ENCODE measurements at regions not wholly inside any gene's neighbourhood (a gene's known extent, or its start where the extent isn't known, plus 50 kb on each side); places are given as distances from the start of the nearest gene placed in this dataset.
A peak's percentile ranks its signal among the peaks of the same experiment; 100 is the strongest.
"Not testable (repeated sequence)": the region's sequence is repeated elsewhere in the genome, so short reads cannot be mapped to it uniquely, and the experiment has no call there.

DNA sequence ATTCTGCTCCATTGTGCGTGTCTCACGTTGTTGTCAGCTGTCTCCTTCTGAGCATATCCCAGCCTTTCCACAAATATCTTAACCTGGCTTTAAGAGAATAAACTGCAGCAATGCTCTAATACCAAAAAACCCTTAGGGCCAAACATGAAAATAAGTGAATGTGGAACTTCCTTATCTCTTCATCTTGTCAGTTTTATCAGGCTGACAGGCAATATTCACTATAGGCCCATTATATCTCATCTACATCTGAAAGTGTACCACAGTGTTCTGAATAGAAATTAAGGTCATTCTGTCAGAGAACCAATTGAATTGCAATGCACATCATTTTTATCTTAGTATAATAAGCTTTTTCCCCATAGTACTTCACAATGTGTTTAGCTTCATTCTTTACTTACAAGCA is 933.1 kb upstream of the FBXO33 start:
- H3K9ac ChIP-seq (ENCODE audit: insufficient read length), result no peak overlapping the region
- peak; percentile 6 for DNase-seq (ENCODE audit: low read depth, low spot score)
- H3K27ac ChIP-seq, result no peak overlapping the region
- no peaks in the 10 kb centered on the region for H3K36me3 ChIP-seq (ENCODE audit: insufficient read depth, low read length)
- no peak for TF ChIP-seq POLR2AphosphoS5 (IDR thresholded peaks at IDR 0.05; ENCODE audit: borderline replicate concordance, low read depth, low read length)
- no peak for TF ChIP-seq EZH2 (IDR thresholded peaks at IDR 0.05)
- no peak for TF ChIP-seq FOXP2 (optimal IDR thresholded peaks at IDR 0.05; ENCODE audit: control extremely low read depth, extremely low read length, insufficient read depth)
- H3K4me3 ChIP-seq, result no peak overlapping the region
- no peaks in the 10 kb centered on the region for H3K9me3 ChIP-seq (ENCODE audit: low read depth, low read length)

DNA sequence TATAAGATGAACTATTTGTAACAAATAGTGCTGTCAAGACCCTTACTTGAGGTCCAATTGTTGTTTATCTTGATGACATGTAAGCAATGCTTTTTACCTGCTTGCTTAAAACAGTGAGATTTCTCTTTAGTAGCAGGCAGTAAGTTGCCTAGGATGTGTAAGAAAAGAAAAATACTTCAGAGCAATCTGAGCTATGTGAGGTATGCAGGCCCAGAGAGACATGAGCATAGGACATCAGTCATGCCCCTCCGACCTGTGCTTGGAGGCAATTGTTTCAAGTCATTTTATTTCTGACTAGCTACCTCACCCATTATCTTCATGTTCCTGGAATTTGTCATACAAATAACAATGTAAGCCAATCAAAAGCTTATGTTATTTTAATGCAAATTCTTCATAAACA is 930.6 kb upstream of the FBXO33 start:
- no peak for DNase-seq (ENCODE audit: low read depth, low spot score)
- H3K36me3 ChIP-seq (ENCODE audit: insufficient read depth, low read length), result no peaks in the 10 kb centered on the region
- no peak overlapping the region for H3K27ac ChIP-seq
- TF ChIP-seq EZH2 (IDR thresholded peaks at IDR 0.05) (no peak), POLR2AphosphoS5 (IDR thresholded peaks at IDR 0.05; ENCODE audit: borderline replicate concordance, low read depth, low read length) (no peak), FOXP2 (optimal IDR thresholded peaks at IDR 0.05; ENCODE audit: control extremely low read depth, extremely low read length, insufficient read depth) (no peak)
- H3K9me3 ChIP-seq (ENCODE audit: low read depth, low read length), result no peaks in the 10 kb centered on the region
- H3K4me3 ChIP-seq, result no peak overlapping the region
- no peak overlapping the region for H3K9ac ChIP-seq (ENCODE audit: insufficient read length)

DNA sequence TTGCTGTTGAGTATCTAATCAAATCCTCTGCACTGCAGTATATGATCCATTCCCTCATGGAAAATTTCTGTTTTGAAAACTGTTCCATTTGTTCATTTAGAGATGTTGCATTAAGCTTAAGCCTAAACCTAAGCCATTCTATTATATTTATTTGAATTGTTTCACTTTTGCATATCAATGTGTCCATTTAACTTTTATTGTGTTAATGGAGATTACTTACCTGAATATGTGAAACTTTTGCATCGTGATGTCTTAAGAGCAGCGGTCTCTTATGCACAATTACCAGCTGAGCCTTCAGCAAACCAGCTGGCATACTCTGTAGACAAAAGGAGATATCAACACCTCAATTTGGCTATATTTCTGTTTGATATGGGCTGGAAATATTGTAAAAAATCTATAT is 922.5 kb upstream of the FBXO33 start:
- H3K27ac ChIP-seq, result no peak overlapping the region
- H3K4me3 ChIP-seq, result no peak overlapping the region
- H3K36me3 ChIP-seq (ENCODE audit: insufficient read depth, low read length), result no peaks in the 10 kb centered on the region
- TF ChIP-seq POLR2AphosphoS5 (IDR thresholded peaks at IDR 0.05; ENCODE audit: borderline replicate concordance, low read depth, low read length), result no peak
- TF ChIP-seq EZH2 (IDR thresholded peaks at IDR 0.05), result no peak
- no peak for TF ChIP-seq FOXP2 (optimal IDR thresholded peaks at IDR 0.05; ENCODE audit: control extremely low read depth, extremely low read length, insufficient read depth)
- H3K9me3 ChIP-seq (ENCODE audit: low read depth, low read length), result no peaks in the 10 kb centered on the region
- H3K9ac ChIP-seq (ENCODE audit: insufficient read length), result no peak overlapping the region
- no peak for DNase-seq (ENCODE audit: low read depth, low spot score)

DNA sequence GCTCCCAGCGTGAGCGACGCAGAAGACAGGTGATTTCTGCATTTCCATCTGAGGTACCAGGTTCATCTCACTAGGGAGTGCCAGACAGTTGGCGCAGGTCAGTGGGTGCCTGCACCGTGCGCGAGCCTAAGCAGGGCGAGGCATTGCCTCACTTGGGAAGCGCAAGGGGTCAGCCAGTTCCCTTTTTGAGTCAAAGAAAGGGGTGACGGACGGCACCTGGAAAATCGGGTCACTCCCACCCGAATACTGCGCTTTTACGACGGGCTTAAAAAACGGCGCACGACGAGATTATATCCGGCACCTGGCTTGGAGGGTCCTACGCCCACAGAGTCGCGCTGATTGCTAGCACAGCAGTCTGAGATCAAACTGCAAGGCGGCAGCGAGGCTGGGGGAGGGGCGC is 915.9 kb upstream of the FBXO33 start:
- DNase-seq (ENCODE audit: low read depth, low spot score); H3K36me3 ChIP-seq (ENCODE audit: insufficient read depth, low read length); H3K4me3 ChIP-seq; H3K27ac ChIP-seq; H3K9ac ChIP-seq (ENCODE audit: insufficient read length); H3K9me3 ChIP-seq (ENCODE audit: low read depth, low read length): not testable (repeated sequence)

DNA sequence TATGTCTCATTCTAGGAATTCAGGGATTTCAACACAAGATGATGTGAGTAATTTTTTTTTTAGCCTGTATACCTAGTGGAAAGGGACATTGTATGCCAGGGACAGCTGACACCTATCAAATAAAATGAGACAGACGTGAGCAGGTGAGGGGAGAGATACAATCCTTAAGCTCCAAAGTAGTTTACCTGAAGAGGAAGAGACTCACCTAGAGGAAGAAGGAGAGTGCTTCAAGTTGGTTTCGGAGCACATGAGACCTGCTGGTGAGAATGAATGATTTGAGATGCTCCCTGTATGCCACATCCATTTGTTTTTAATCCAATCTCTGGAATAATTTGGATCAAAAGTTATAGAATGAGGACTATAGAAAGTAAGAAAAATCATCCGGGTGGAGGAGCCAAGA is 915.4 kb upstream of the FBXO33 start:
- H3K36me3 ChIP-seq (ENCODE audit: insufficient read depth, low read length), result no peaks in the 10 kb centered on the region
- no peak overlapping the region for H3K4me3 ChIP-seq
- DNase-seq (ENCODE audit: low read depth, low spot score), result no peak
- H3K9me3 ChIP-seq (ENCODE audit: low read depth, low read length), result no peaks in the 10 kb centered on the region
- no peak overlapping the region for H3K27ac ChIP-seq
- H3K9ac ChIP-seq (ENCODE audit: insufficient read length), result no peak overlapping the region
- TF ChIP-seq FOXP2 (optimal IDR thresholded peaks at IDR 0.05; ENCODE audit: control extremely low read depth, extremely low read length, insufficient read depth) (no peak), POLR2AphosphoS5 (IDR thresholded peaks at IDR 0.05; ENCODE audit: borderline replicate concordance, low read depth, low read length) (no peak), EZH2 (IDR thresholded peaks at IDR 0.05) (no peak)

DNA sequence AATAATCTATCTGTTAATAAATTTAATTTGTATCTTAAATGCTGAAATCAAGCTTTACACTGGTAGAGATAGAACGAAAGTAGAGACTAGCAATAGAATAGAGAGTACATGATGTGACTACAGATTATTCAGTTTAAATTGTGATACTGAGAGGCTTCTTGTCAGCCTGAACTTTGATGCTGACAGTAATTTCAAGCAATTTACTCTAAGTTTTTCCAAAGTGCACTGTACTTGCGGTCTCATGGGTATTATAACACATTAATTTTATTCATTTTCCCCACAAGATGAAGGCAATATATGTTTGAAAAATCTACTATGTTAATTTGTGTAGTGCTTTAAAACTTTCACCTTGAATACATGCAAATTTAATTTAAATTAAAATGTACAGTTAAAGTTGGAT is 914.0 kb upstream of the FBXO33 start:
- DNase-seq (ENCODE audit: low read depth, low spot score), result no peak
- H3K9ac ChIP-seq (ENCODE audit: insufficient read length), result no peak overlapping the region
- no peak for TF ChIP-seq FOXP2 (optimal IDR thresholded peaks at IDR 0.05; ENCODE audit: control extremely low read depth, extremely low read length, insufficient read depth)
- TF ChIP-seq EZH2 (IDR thresholded peaks at IDR 0.05), result no peak
- no peak for TF ChIP-seq POLR2AphosphoS5 (IDR thresholded peaks at IDR 0.05; ENCODE audit: borderline replicate concordance, low read depth, low read length)
- H3K36me3 ChIP-seq (ENCODE audit: insufficient read depth, low read length), result no peaks in the 10 kb centered on the region
- no peak overlapping the region for H3K27ac ChIP-seq
- H3K4me3 ChIP-seq, result no peak overlapping the region
- H3K9me3 ChIP-seq (ENCODE audit: low read depth, low read length), result no peaks in the 10 kb centered on the region

DNA sequence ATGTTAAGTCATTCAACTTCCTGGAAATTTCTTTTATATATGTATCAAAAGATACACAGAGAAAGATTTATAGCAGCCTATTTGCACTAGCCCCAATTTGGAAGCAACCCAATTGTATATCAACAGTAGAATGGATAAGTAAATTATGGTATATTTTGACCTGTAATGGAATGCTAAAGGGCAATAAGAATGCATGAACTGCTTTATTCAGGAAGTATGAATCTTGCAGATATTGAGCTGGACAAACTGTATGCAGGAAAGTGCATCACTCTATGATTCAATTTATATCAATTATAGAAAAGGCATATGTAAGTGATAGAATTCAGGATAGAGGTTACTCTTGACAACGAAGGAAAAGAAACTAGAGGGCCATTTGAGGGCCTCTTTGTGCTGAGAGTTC is 913.1 kb upstream of the FBXO33 start:
- DNase-seq (ENCODE audit: low read depth, low spot score), result peak; percentile 3
- H3K36me3 ChIP-seq (ENCODE audit: insufficient read depth, low read length), result no peaks in the 10 kb centered on the region
- H3K4me3 ChIP-seq, result no peak overlapping the region; the same call in 1 of the 2 replicates
- no peak for TF ChIP-seq EZH2 (IDR thresholded peaks at IDR 0.05)
- TF ChIP-seq POLR2AphosphoS5 (IDR thresholded peaks at IDR 0.05; ENCODE audit: borderline replicate concordance, low read depth, low read length), result no peak
- no peak for TF ChIP-seq FOXP2 (optimal IDR thresholded peaks at IDR 0.05; ENCODE audit: control extremely low read depth, extremely low read length, insufficient read depth)
- no peaks in the 10 kb centered on the region for H3K9me3 ChIP-seq (ENCODE audit: low read depth, low read length)
- no peak overlapping the region for H3K9ac ChIP-seq (ENCODE audit: insufficient read length)
- H3K27ac ChIP-seq, result no peak overlapping the region

DNA sequence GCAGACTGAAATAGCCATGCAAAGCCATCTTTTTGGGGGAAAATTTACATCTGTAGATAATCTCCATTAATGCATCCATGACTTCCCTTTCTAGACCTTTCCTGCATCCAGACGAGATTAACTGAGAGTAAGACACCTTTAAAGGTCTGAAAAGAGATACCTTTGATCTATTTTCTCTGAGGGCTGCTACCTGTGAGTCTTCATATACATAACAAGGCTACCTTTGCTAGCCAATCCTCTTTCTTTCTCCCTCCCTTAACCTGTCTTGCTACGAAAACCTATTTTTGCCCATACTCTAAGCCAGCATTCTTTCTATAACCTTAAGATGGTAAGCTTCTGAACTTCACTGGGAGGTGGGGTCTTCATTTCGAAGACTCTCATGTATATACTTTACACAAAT is 908.5 kb upstream of the FBXO33 start:
- Histone ChIP-seq H3K9me3 (ENCODE audit: low read depth, low read length) (no peaks in the 10 kb centered on the region), H3K9ac (ENCODE audit: insufficient read length) (no peak overlapping the region), H3K4me3 (no peak overlapping the region), H3K27ac (no peak overlapping the region), H3K36me3 (ENCODE audit: insufficient read depth, low read length) (no peaks in the 10 kb centered on the region)
- no peak for DNase-seq (ENCODE audit: low read depth, low spot score)
- TF ChIP-seq FOXP2 (optimal IDR thresholded peaks at IDR 0.05; ENCODE audit: control extremely low read depth, extremely low read length, insufficient read depth) (no peak), POLR2AphosphoS5 (IDR thresholded peaks at IDR 0.05; ENCODE audit: borderline replicate concordance, low read depth, low read length) (no peak), EZH2 (IDR thresholded peaks at IDR 0.05) (no peak)

DNA sequence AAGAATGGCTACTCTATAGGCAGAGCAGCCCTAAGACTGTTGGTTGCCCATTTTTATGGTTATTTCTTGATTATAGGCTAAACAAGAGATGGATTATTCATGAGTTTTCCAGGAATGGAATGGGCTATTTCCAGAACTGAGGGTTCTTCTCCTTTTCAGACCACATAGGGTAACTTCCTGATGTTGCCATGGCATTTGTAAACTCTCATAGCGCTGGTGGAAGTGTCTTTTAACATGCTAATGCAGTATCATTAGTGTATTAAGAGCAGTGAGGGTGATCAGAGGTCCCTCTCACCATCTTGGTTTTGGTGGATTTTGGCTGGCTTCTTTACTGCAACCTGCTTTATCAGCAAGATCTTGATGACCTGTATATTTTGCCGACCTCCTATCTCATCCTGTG is 904.6 kb upstream of the FBXO33 start:
- TF ChIP-seq EZH2 (IDR thresholded peaks at IDR 0.05) (no peak), POLR2AphosphoS5 (IDR thresholded peaks at IDR 0.05; ENCODE audit: borderline replicate concordance, low read depth, low read length) (no peak), FOXP2 (optimal IDR thresholded peaks at IDR 0.05; ENCODE audit: control extremely low read depth, extremely low read length, insufficient read depth) (no peak)
- no peak overlapping the region for H3K4me3 ChIP-seq
- H3K9ac ChIP-seq (ENCODE audit: insufficient read length), result no peak overlapping the region
- H3K36me3 ChIP-seq (ENCODE audit: insufficient read depth, low read length), result no peaks in the 10 kb centered on the region
- DNase-seq (ENCODE audit: low read depth, low spot score), result no peak
- H3K9me3 ChIP-seq (ENCODE audit: low read depth, low read length), result no peaks in the 10 kb centered on the region
- H3K27ac ChIP-seq, result no peak overlapping the region

DNA sequence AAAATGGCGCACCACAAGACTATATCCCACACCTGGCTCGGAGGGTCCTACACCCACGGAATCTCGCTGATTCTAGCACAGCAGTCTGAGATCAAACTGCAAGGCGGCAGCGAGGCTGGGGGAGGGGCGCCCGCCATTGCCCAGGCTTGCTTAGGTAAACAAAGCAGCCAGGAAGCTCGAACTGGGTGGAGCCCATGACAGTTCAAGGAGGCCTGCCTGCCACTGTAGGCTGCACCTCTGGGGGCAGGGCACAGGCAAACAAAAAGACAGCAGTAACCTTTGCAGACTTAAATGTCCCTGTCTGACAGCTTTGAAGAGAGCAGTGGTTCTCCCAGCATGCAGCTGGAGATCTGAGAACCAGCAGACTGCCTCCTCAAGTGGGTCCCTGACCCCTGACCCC is 894.3 kb upstream of the FBXO33 start:
- not testable (repeated sequence) for H3K27ac ChIP-seq

More for the DNA sequence above, 894.3 kb upstream of the FBXO33 start:
- DNase-seq (ENCODE audit: low read depth, low spot score); H3K36me3 ChIP-seq (ENCODE audit: insufficient read depth, low read length); H3K4me3 ChIP-seq; H3K9ac ChIP-seq (ENCODE audit: insufficient read length); H3K9me3 ChIP-seq (ENCODE audit: low read depth, low read length): not testable (repeated sequence)
